ENCODE measurements at regions not wholly inside any gene's neighbourhood (a gene's known extent, or its start where the extent isn't known, plus 50 kb on each side); places are given as distances from the start of the nearest gene placed in this dataset.

GRCh38 chr2:145302451-145302850 lies 782.5 kb upstream of the ZEB2 start:
- Histone ChIP-seq H3K4me3 (no peak overlapping the region), H3K36me3 (no peaks in the 10 kb centered on the region), H3K9me3 (no peaks in the 10 kb centered on the region), H3K27me3 (no peaks in the 10 kb centered on the region), H3K4me1 (no peaks in the 10 kb centered on the region), H3K27ac (no peak overlapping the region)
- intact Hi-C loops (cut with DNase I; ENCODE audit: low total_unique reads), result no loop called here
- no peak for DNase-seq
- no peak for TF ChIP-seq POLR2A (IDR thresholded peaks at IDR 0.05)
- TF ChIP-seq CTCF (IDR thresholded peaks at IDR 0.05), result no peak

DNA sequence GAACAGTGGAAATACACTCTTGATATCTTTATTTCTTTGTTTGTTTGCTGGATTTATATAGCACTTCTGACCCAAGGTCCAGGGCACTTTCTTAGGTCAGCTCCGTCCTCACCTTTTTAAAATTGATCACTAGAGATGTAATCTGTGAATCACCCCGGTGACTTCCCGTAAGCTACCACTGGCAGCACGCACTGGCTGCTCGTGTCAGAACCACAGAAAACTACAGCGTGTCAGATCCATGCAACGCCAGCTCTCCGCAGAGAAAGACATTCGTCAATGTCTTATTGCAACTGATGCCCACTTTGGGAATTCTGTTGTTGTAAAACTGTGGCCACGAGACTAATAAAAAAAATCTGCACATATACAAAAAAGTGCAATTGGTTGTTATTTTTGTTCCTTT lies 779.4 kb upstream of the ZEB2 start:
- Histone ChIP-seq H3K36me3 (no peaks in the 10 kb centered on the region), H3K27ac (no peak overlapping the region), H3K4me3 (no peak overlapping the region), H3K4me1 (no peaks in the 10 kb centered on the region), H3K27me3 (no peaks in the 10 kb centered on the region), H3K9me3 (no peaks in the 10 kb centered on the region)
- intact Hi-C loops (cut with DNase I; ENCODE audit: low total_unique reads), result no loop called here
- no peak for TF ChIP-seq POLR2A (IDR thresholded peaks at IDR 0.05)
- TF ChIP-seq CTCF (IDR thresholded peaks at IDR 0.05), result no peak
- DNase-seq, result no peak

- intact Hi-C loops (cut with DNase I; ENCODE audit: low total_unique reads), result no loop called here
- no peak overlapping the region for H3K27ac ChIP-seq
- H3K4me1 ChIP-seq, result no peaks in the 10 kb centered on the region
- H3K27me3 ChIP-seq, result no peaks in the 10 kb centered on the region
- no peak overlapping the region for H3K4me3 ChIP-seq
- H3K36me3 ChIP-seq, result no peaks in the 10 kb centered on the region
- TF ChIP-seq CTCF (IDR thresholded peaks at IDR 0.05) (no peak), POLR2A (IDR thresholded peaks at IDR 0.05) (no peak)
- H3K9me3 ChIP-seq, result no peaks in the 10 kb centered on the region
- no peak for DNase-seq
These were observed 772.2 kb upstream of the ZEB2 start for GRCh38 chr2:145292166-145292565.

GRCh38 chr2:145290986-145291385 lies 771.1 kb upstream of the ZEB2 start:
- TF ChIP-seq CTCF (IDR thresholded peaks at IDR 0.05) (no peak), POLR2A (IDR thresholded peaks at IDR 0.05) (no peak)
- Histone ChIP-seq H3K9me3 (no peaks in the 10 kb centered on the region), H3K36me3 (no peaks in the 10 kb centered on the region), H3K27ac (no peak overlapping the region), H3K4me3 (no peak overlapping the region), H3K4me1 (no peaks in the 10 kb centered on the region), H3K27me3 (no peaks in the 10 kb centered on the region)
- intact Hi-C loops (cut with DNase I; ENCODE audit: low total_unique reads), result no loop called here
- DNase-seq, result no peak

DNA sequence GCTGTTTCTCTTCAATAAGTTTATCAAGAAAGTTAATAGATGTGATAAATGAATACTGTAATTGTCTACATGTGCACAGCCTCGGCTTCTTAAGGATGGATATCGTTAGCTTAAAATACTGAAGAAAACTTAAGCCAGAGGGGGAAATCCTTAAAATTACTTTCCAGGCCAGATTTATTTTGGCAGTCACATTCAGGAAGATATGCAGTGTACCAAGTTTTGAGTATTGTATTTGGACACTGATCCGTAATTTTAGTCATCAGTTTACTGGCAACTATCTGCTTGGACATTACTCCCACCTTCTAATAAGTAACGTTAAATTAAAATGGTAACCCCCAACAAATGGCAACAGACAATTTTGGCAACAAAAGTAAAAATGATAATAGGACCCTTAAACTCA lies 770.0 kb upstream of the ZEB2 start:
- intact Hi-C loops (cut with DNase I; ENCODE audit: low total_unique reads), result no loop called here
- no peaks in the 10 kb centered on the region for H3K27me3 ChIP-seq
- no peak for TF ChIP-seq CTCF (IDR thresholded peaks at IDR 0.05)
- no peak for TF ChIP-seq POLR2A (IDR thresholded peaks at IDR 0.05)

More for the DNA sequence above, 770.0 kb upstream of the ZEB2 start:
- DNase-seq, result no peak
- Histone ChIP-seq H3K27ac (no peak overlapping the region), H3K9me3 (no peaks in the 10 kb centered on the region), H3K36me3 (no peaks in the 10 kb centered on the region), H3K4me1 (no peaks in the 10 kb centered on the region), H3K4me3 (no peak overlapping the region)

All from uterus (tissue), 3 donors.